ENCODE measurements at regions not wholly inside any gene's neighbourhood (a gene's known extent, or its start where the extent isn't known, plus 50 kb on each side); places are given as distances from the start of the nearest gene placed in this dataset.

GRCh38 chr10:118912961-118913600 lies 116.4 kb upstream of the NANOS1 start:
- no peaks in the 10 kb centered on the region for H3K36me3 ChIP-seq (ENCODE audit: control insufficient read depth, low read depth, low read length)
- no peak overlapping the region for H3K27ac ChIP-seq (ENCODE audit: low read length)
- H3K4me3 ChIP-seq (ENCODE audit: low read length) = no peak overlapping the region
- H3K9me3 ChIP-seq (ENCODE audit: control insufficient read depth, low read depth, low read length) = no peaks in the 10 kb centered on the region
- H3K9ac ChIP-seq (ENCODE audit: low read length) = no peak overlapping the region
- H3K27me3 ChIP-seq (ENCODE audit: control insufficient read depth, insufficient read depth, low read length) = no peaks in the 10 kb centered on the region
- H3K4me1 ChIP-seq (ENCODE audit: control insufficient read depth, low read depth, low read length) = no peaks in the 10 kb centered on the region

GRCh38 chr10:118913825-118914224 lies 115.7 kb upstream of the NANOS1 start:
- Histone ChIP-seq H3K27ac (ENCODE audit: low read length) (no peak overlapping the region), H3K36me3 (ENCODE audit: control insufficient read depth, low read depth, low read length) (no peaks in the 10 kb centered on the region), H3K27me3 (ENCODE audit: control insufficient read depth, insufficient read depth, low read length) (no peaks in the 10 kb centered on the region), H3K4me3 (ENCODE audit: low read length) (no peak overlapping the region), H3K4me1 (ENCODE audit: control insufficient read depth, low read depth, low read length) (no peaks in the 10 kb centered on the region), H3K9me3 (ENCODE audit: control insufficient read depth, low read depth, low read length) (no peaks in the 10 kb centered on the region), H3K9ac (ENCODE audit: low read length) (no peak overlapping the region)

GRCh38 chr10:118914629-118915028 lies 114.9 kb upstream of the NANOS1 start:
- Histone ChIP-seq H3K36me3 (ENCODE audit: control insufficient read depth, low read depth, low read length) (no peaks in the 10 kb centered on the region), H3K4me3 (ENCODE audit: low read length) (no peak overlapping the region), H3K9ac (ENCODE audit: low read length) (no peak overlapping the region), H3K4me1 (ENCODE audit: control insufficient read depth, low read depth, low read length) (no peaks in the 10 kb centered on the region), H3K27ac (ENCODE audit: low read length) (no peak overlapping the region), H3K27me3 (ENCODE audit: control insufficient read depth, insufficient read depth, low read length) (no peaks in the 10 kb centered on the region), H3K9me3 (ENCODE audit: control insufficient read depth, low read depth, low read length) (no peaks in the 10 kb centered on the region)

GRCh38 chr10:118915161-118915560 lies 114.4 kb upstream of the NANOS1 start:
- Histone ChIP-seq H3K4me1 (ENCODE audit: control insufficient read depth, low read depth, low read length) (no peaks in the 10 kb centered on the region), H3K36me3 (ENCODE audit: control insufficient read depth, low read depth, low read length) (no peaks in the 10 kb centered on the region), H3K4me3 (ENCODE audit: low read length) (no peak overlapping the region), H3K9me3 (ENCODE audit: control insufficient read depth, low read depth, low read length) (no peaks in the 10 kb centered on the region), H3K27ac (ENCODE audit: low read length) (no peak overlapping the region), H3K9ac (ENCODE audit: low read length) (no peak overlapping the region), H3K27me3 (ENCODE audit: control insufficient read depth, insufficient read depth, low read length) (no peaks in the 10 kb centered on the region)

- Histone ChIP-seq H3K9ac (ENCODE audit: low read length) (no peak overlapping the region), H3K27me3 (ENCODE audit: control insufficient read depth, insufficient read depth, low read length) (no peaks in the 10 kb centered on the region), H3K4me1 (ENCODE audit: control insufficient read depth, low read depth, low read length) (no peaks in the 10 kb centered on the region), H3K4me3 (ENCODE audit: low read length) (no peak overlapping the region), H3K9me3 (ENCODE audit: control insufficient read depth, low read depth, low read length) (no peaks in the 10 kb centered on the region), H3K27ac (ENCODE audit: low read length) (no peak overlapping the region), H3K36me3 (ENCODE audit: control insufficient read depth, low read depth, low read length) (no peaks in the 10 kb centered on the region)
Measured at GRCh38 chr10:118916777-118917176, 112.7 kb upstream of the NANOS1 start.

GRCh38 chr10:118917701-118918100 lies 111.8 kb upstream of the NANOS1 start:
- H3K4me1 ChIP-seq (ENCODE audit: control insufficient read depth, low read depth, low read length) = no peaks in the 10 kb centered on the region
- H3K9me3 ChIP-seq (ENCODE audit: control insufficient read depth, low read depth, low read length) = no peaks in the 10 kb centered on the region
- no peaks in the 10 kb centered on the region for H3K36me3 ChIP-seq (ENCODE audit: control insufficient read depth, low read depth, low read length)

GRCh38 chr10:118918116-118918515 lies 111.4 kb upstream of the NANOS1 start:
- no peak overlapping the region for H3K9ac ChIP-seq (ENCODE audit: low read length)
- no peak overlapping the region for H3K27ac ChIP-seq (ENCODE audit: low read length)
- no peaks in the 10 kb centered on the region for H3K36me3 ChIP-seq (ENCODE audit: control insufficient read depth, low read depth, low read length)
- no peaks in the 10 kb centered on the region for H3K9me3 ChIP-seq (ENCODE audit: control insufficient read depth, low read depth, low read length)
- no peaks in the 10 kb centered on the region for H3K27me3 ChIP-seq (ENCODE audit: control insufficient read depth, insufficient read depth, low read length)
- no peaks in the 10 kb centered on the region for H3K4me1 ChIP-seq (ENCODE audit: control insufficient read depth, low read depth, low read length)
- no peak overlapping the region for H3K4me3 ChIP-seq (ENCODE audit: low read length)

More at GRCh38 chr10:118917701-118918100, 111.8 kb upstream of the NANOS1 start:
- no peaks in the 10 kb centered on the region for H3K27me3 ChIP-seq (ENCODE audit: control insufficient read depth, insufficient read depth, low read length)
- H3K27ac ChIP-seq (ENCODE audit: low read length) = no peak overlapping the region
- H3K4me3 ChIP-seq (ENCODE audit: low read length) = no peak overlapping the region
- no peak overlapping the region for H3K9ac ChIP-seq (ENCODE audit: low read length)

GRCh38 chr10:118918587-118918986 lies 110.9 kb upstream of the NANOS1 start:
- Histone ChIP-seq H3K27me3 (ENCODE audit: control insufficient read depth, insufficient read depth, low read length) (no peaks in the 10 kb centered on the region), H3K9me3 (ENCODE audit: control insufficient read depth, low read depth, low read length) (no peaks in the 10 kb centered on the region), H3K9ac (ENCODE audit: low read length) (no peak overlapping the region), H3K36me3 (ENCODE audit: control insufficient read depth, low read depth, low read length) (no peaks in the 10 kb centered on the region), H3K4me1 (ENCODE audit: control insufficient read depth, low read depth, low read length) (no peaks in the 10 kb centered on the region), H3K27ac (ENCODE audit: low read length) (no peak overlapping the region), H3K4me3 (ENCODE audit: low read length) (no peak overlapping the region)

- no peaks in the 10 kb centered on the region for H3K27me3 ChIP-seq (ENCODE audit: control insufficient read depth, insufficient read depth, low read length)
- H3K27ac ChIP-seq (ENCODE audit: low read length) = no peak overlapping the region
- no peak overlapping the region for H3K9ac ChIP-seq (ENCODE audit: low read length)
- no peaks in the 10 kb centered on the region for H3K4me1 ChIP-seq (ENCODE audit: control insufficient read depth, low read depth, low read length)
- no peaks in the 10 kb centered on the region for H3K36me3 ChIP-seq (ENCODE audit: control insufficient read depth, low read depth, low read length)
- H3K9me3 ChIP-seq (ENCODE audit: control insufficient read depth, low read depth, low read length) = no peaks in the 10 kb centered on the region
- H3K4me3 ChIP-seq (ENCODE audit: low read length) = no peak overlapping the region
Measured at GRCh38 chr10:118920206-118920605, 109.3 kb upstream of the NANOS1 start.

- H3K9ac ChIP-seq (ENCODE audit: low read length) = no peak overlapping the region
- H3K4me3 ChIP-seq (ENCODE audit: low read length) = no peak overlapping the region
- H3K4me1 ChIP-seq (ENCODE audit: control insufficient read depth, low read depth, low read length) = no peaks in the 10 kb centered on the region
- no peaks in the 10 kb centered on the region for H3K36me3 ChIP-seq (ENCODE audit: control insufficient read depth, low read depth, low read length)
- no peaks in the 10 kb centered on the region for H3K9me3 ChIP-seq (ENCODE audit: control insufficient read depth, low read depth, low read length)
- H3K27ac ChIP-seq (ENCODE audit: low read length) = no peak overlapping the region
- no peaks in the 10 kb centered on the region for H3K27me3 ChIP-seq (ENCODE audit: control insufficient read depth, insufficient read depth, low read length)
Measured at GRCh38 chr10:118922226-118922625, 107.3 kb upstream of the NANOS1 start.

GRCh38 chr10:118922972-118923371 lies 106.5 kb upstream of the NANOS1 start:
- no peak overlapping the region for H3K4me3 ChIP-seq (ENCODE audit: low read length)
- no peak overlapping the region for H3K9ac ChIP-seq (ENCODE audit: low read length)

GRCh38 chr10:118924493-118924892 lies 105.0 kb upstream of the NANOS1 start:
- Histone ChIP-seq H3K4me1 (ENCODE audit: control insufficient read depth, low read depth, low read length) (no peaks in the 10 kb centered on the region), H3K27ac (ENCODE audit: low read length) (no peak overlapping the region), H3K9ac (ENCODE audit: low read length) (no peak overlapping the region), H3K36me3 (ENCODE audit: control insufficient read depth, low read depth, low read length) (no peaks in the 10 kb centered on the region), H3K4me3 (ENCODE audit: low read length) (no peak overlapping the region), H3K27me3 (ENCODE audit: control insufficient read depth, insufficient read depth, low read length) (no peaks in the 10 kb centered on the region), H3K9me3 (ENCODE audit: control insufficient read depth, low read depth, low read length) (no peaks in the 10 kb centered on the region)

More at GRCh38 chr10:118922972-118923371, 106.5 kb upstream of the NANOS1 start:
- no peak overlapping the region for H3K27ac ChIP-seq (ENCODE audit: low read length)
- H3K36me3 ChIP-seq (ENCODE audit: control insufficient read depth, low read depth, low read length) = no peaks in the 10 kb centered on the region
- H3K9me3 ChIP-seq (ENCODE audit: control insufficient read depth, low read depth, low read length) = no peaks in the 10 kb centered on the region
- H3K27me3 ChIP-seq (ENCODE audit: control insufficient read depth, insufficient read depth, low read length) = no peaks in the 10 kb centered on the region
- no peaks in the 10 kb centered on the region for H3K4me1 ChIP-seq (ENCODE audit: control insufficient read depth, low read depth, low read length)
